Upper lobe of left lung (tissue), 6 donors: ENCODE measurements at regions not wholly inside any gene's neighbourhood (a gene's known extent, or its start where the extent isn't known, plus 50 kb on each side); places are given as distances from the start of the nearest gene placed in this dataset.

Experiments used
- ATAC-seq, 2 donors: fragments of 200-7000 bp; cut with Tn5 transposase; one replicate each; pipeline ENCODE4 v1.9.1; 2022; ENCODE audit warnings: mild to moderate bottlenecking in 2 of 2, moderate library complexity in 2 of 2; ENCODE audit not compliant: low FRiP score in 2 of 2
- DNase-seq, 2 donors: peaks; one replicate each; pipeline ENCODE4 v3.0.0-alpha.2; 2019 to 2020
- H3K27ac ChIP-seq, 4 donors: fragments of 200-600 bp; sonication (generic); one replicate each; pipeline ENCODE4 v1.5.1; 2016 to 2019
- H3K27me3 ChIP-seq, 4 donors: fragments of 200-600 bp; sonication (generic); one replicate each; pipeline ENCODE4 v1.5.1; 2017 to 2019
- H3K36me3 ChIP-seq, 4 donors: fragments of 200-600 bp; sonication (generic); one replicate each; pipeline ENCODE4 v1.5.1; 2016 to 2019
- H3K4me1 ChIP-seq, 4 donors: fragments of 200-600 bp; sonication (generic); one replicate each; pipeline ENCODE4 v1.5.1; 2018 to 2019
- H3K4me3 ChIP-seq, 4 donors: fragments of 200-600 bp; sonication (generic); one replicate each; pipeline ENCODE4 v1.5.1; 2017 to 2019; ENCODE audit warnings: mild to moderate bottlenecking in 2 of 4, moderate library complexity in 1 of 4
- H3K9me3 ChIP-seq, 4 donors: fragments of 200-600 bp; sonication (generic); one replicate each; pipeline ENCODE4 v1.5.1; 2018 to 2019
- CTCF ChIP-seq, 6 experiments: fragments of 450-650 bp in 4 of 6; fragments of 200-600 bp in 2 of 6; sonication (generic) in 2 of 6; IDR thresholded peaks; one replicate each; pipeline ENCODE4 v1.5.1; 2016 to 2019; ENCODE audit warnings: antibody characterized with exemption in 6 of 6
- EP300 ChIP-seq, 4 donors: sonication (generic); formaldehyde crosslinking; IDR thresholded peaks; one replicate each; pipeline ENCODE4 v1.5.1; 2017; ENCODE audit warnings: antibody characterized with exemption in 4 of 4, control low read depth in 2 of 4
- POLR2A ChIP-seq, 4 donors: fragments of 450-650 bp; IDR thresholded peaks; one replicate each; pipeline ENCODE4 v1.5.1; 2016 to 2017; ENCODE audit warnings: antibody characterized with exemption in 4 of 4, mild to moderate bottlenecking in 2 of 4
- POLR2AphosphoS5 ChIP-seq, 2 donors: sonication (generic); formaldehyde crosslinking; IDR thresholded peaks; one replicate each; pipeline ENCODE4 v1.5.1; 2017; ENCODE audit warnings: antibody characterized with exemption in 2 of 2
- WGBS, 2 donors: methylation state at CpG; one replicate each; pipeline ENCODE4 v1.1.5; 2017 to 2018; 5-methylcytosine and 5-hydroxymethylcytosine counted together
- donor health status: DM: no; HTN: no; CAD: no; lungs with moderate emphysema.
- donor health status: DM: no; HTN: yes; CAD: no; lungs with severe emphysema.

GRCh38 chr10:128296253-128297007 is 170.2 kb upstream of the MKI67 start:
- H3K9me3 ChIP-seq = peaks cover 0 to 1% (median 0%) of the 10 kb centered on the region in 4 donors
- TF ChIP-seq EP300 (IDR thresholded peaks at IDR 0.05) (no peak), POLR2A (IDR thresholded peaks at IDR 0.05) (no peak)
- no peaks in the 10 kb centered on the region for H3K36me3 ChIP-seq
- no peak for ATAC-seq
- H3K4me3 ChIP-seq = no peak overlapping the region
- WGBS, 2 donors = 68 to 80% methylated on average over 13 of the region's 13 CpGs
- no peaks in the 10 kb centered on the region for H3K27me3 ChIP-seq
- H3K27ac ChIP-seq = no peak overlapping the region
- DNase-seq = no peak
- H3K4me1 ChIP-seq = no peaks in the 10 kb centered on the region

GRCh38 chr10:128297709-128298378 is 171.6 kb upstream of the MKI67 start:
- WGBS, 2 donors = 50 to 60% methylated on average over 11 of the region's 11 CpGs
- no peak for DNase-seq
- no peaks in the 10 kb centered on the region for H3K9me3 ChIP-seq

GRCh38 chr10:128298587-128298986 is 172.4 kb upstream of the MKI67 start:
- Histone ChIP-seq H3K4me3 (no peak overlapping the region), H3K36me3 (no peaks in the 10 kb centered on the region), H3K27me3 (no peaks in the 10 kb centered on the region), H3K27ac (no peak overlapping the region), H3K4me1 (no peaks in the 10 kb centered on the region), H3K9me3 (no peaks in the 10 kb centered on the region)
- TF ChIP-seq EP300 (IDR thresholded peaks at IDR 0.05) = no peak
- TF ChIP-seq POLR2AphosphoS5 (IDR thresholded peaks at IDR 0.05) = no peak
- no peak for TF ChIP-seq CTCF (IDR thresholded peaks at IDR 0.05)
- TF ChIP-seq POLR2A (IDR thresholded peaks at IDR 0.05) = no peak
- DNase-seq (no peak), ATAC-seq (no peak)
- 53 to 67% methylated on average over 4 of the region's 4 CpGs for WGBS, 2 donors

More at GRCh38 chr10:128297709-128298378, 171.6 kb upstream of the MKI67 start:
- TF ChIP-seq EP300 (IDR thresholded peaks at IDR 0.05) = no peak
- TF ChIP-seq POLR2AphosphoS5 (IDR thresholded peaks at IDR 0.05) = no peak
- no peak for TF ChIP-seq CTCF (IDR thresholded peaks at IDR 0.05)
- no peak for TF ChIP-seq POLR2A (IDR thresholded peaks at IDR 0.05)
- H3K27me3 ChIP-seq = no peaks in the 10 kb centered on the region
- H3K4me3 ChIP-seq = no peak overlapping the region
- ATAC-seq = peak in 1 of 2 donors; percentile 21
- no peak overlapping the region for H3K27ac ChIP-seq
- no peaks in the 10 kb centered on the region for H3K4me1 ChIP-seq
- H3K36me3 ChIP-seq = no peaks in the 10 kb centered on the region

GRCh38 chr10:128300290-128300824 is 174.1 kb upstream of the MKI67 start:
- no peak for TF ChIP-seq POLR2A (IDR thresholded peaks at IDR 0.05)
- no peak for TF ChIP-seq POLR2AphosphoS5 (IDR thresholded peaks at IDR 0.05)
- TF ChIP-seq EP300 (IDR thresholded peaks at IDR 0.05) = no peak
- TF ChIP-seq CTCF (IDR thresholded peaks at IDR 0.05) = no peak
- DNase-seq (peak in 1 of 2 donors; percentile 29), ATAC-seq (no peak)
- Histone ChIP-seq H3K36me3 (no peaks in the 10 kb centered on the region), H3K4me3 (no peak overlapping the region), H3K27ac (no peak overlapping the region), H3K4me1 (no peaks in the 10 kb centered on the region), H3K27me3 (no peaks in the 10 kb centered on the region), H3K9me3 (no peaks in the 10 kb centered on the region)
- 67 to 75% methylated on average over 13 of the region's 13 CpGs for WGBS, 2 donors

- DNase-seq (no peak), ATAC-seq (peak in 1 of 2 donors; percentile 36)
- no peaks in the 10 kb centered on the region for H3K27me3 ChIP-seq
- no peaks in the 10 kb centered on the region for H3K4me1 ChIP-seq
- TF ChIP-seq EP300 (IDR thresholded peaks at IDR 0.05) (no peak), POLR2AphosphoS5 (IDR thresholded peaks at IDR 0.05) (no peak), CTCF (IDR thresholded peaks at IDR 0.05) (no peak), POLR2A (IDR thresholded peaks at IDR 0.05) (no peak)
- WGBS, 2 donors = 69 to 71% methylated on average over 5 of the region's 5 CpGs
- no peaks in the 10 kb centered on the region for H3K36me3 ChIP-seq
- no peak overlapping the region for H3K27ac ChIP-seq
- no peaks in the 10 kb centered on the region for H3K9me3 ChIP-seq
- no peak overlapping the region for H3K4me3 ChIP-seq
Measured at GRCh38 chr10:128301051-128301450, 174.8 kb upstream of the MKI67 start.
